HCT116 (cell line): ENCODE measurements at regions not wholly inside any gene's neighbourhood (a gene's known extent, or its start where the extent isn't known, plus 50 kb on each side); places are given as distances from the start of the nearest gene placed in this dataset.

Source experiments
- ATAC-seq: fragments of 200-7000 bp; cut with Tn5 transposase; 2 replicates; pipeline ENCODE4 v1.9.1; 2020; ENCODE audit warnings: mild to moderate bottlenecking, moderate library complexity
- BruUV-seq: library from RNA; stranded (reverse); fragments of 400-500 nt; replicated peaks from 2 replicates; lab custom pipeline; 2021; lab: Mats Ljungman, UMichigan
- CTCF ChIA-PET: fragments of 300-600 bp; sonication (Branson Sonifier 250); formaldehyde crosslinking; loops from one replicate; lab custom pipeline; 2021; ENCODE audit warnings: antibody characterized with exemption; lab: Charles Lee
- POLR2A ChIA-PET: fragments of 300-600, 350-600 bp; sonication (Branson Sonifier 250); formaldehyde crosslinking; loops from one replicate; lab custom pipeline; 2021; ENCODE audit warnings: antibody characterized with exemption; lab: Charles Lee
- RAD21 ChIA-PET, 2 experiments: fragments of 300-600 bp; sonication (Branson Sonifier 250); formaldehyde crosslinking; loops; one replicate each; lab custom pipeline; 2023; ENCODE audit warnings: low total read pairs in 2 of 2; ENCODE audit not compliant: uncharacterized antibody in 2 of 2, unreplicated experiment in 2 of 2, low non-redundant PET in 1 of 2; lab: Charles Lee
- DNase-seq: peaks from one replicate; pipeline ENCODE4 v3.0.0-alpha.2; 2010; ENCODE audit warnings: low read depth, low spot score
- H2AFZ ChIP-seq: fragments of 200-600 bp; shearing (Covaris generic), sonication (generic); 2 replicates; pipeline ENCODE4 v1.6.1; 2017; ENCODE audit warnings: low read depth, mixed run types, mixed read lengths, antibody characterized with exemption, low read length; ENCODE audit not compliant: poor library complexity, severe bottlenecking
- H3K27ac ChIP-seq: 2 replicates; pipeline ENCODE4 v1.5.1; 2012; ENCODE audit warnings: low read depth, low read length
- H3K27me3 ChIP-seq: fragments of 200-600 bp; sonication (generic); 2 replicates; pipeline ENCODE4 v1.6.1; 2016; ENCODE audit warnings: mixed run types, low read length, mixed read lengths; ENCODE audit not compliant: insufficient read depth
- H3K36me3 ChIP-seq, 2 experiments: fragments of 200-500 bp in 1 of 2; fragments of 200-600 bp in 1 of 2; sonication (Bioruptor generic) in 1 of 2; sonication (generic) in 1 of 2; 2 replicates each; pipeline versions ENCODE4 v1.5.1 to v1.6.1; 2014 to 2016; ENCODE audit warnings: low read length in 2 of 2, inconsistent platforms in 1 of 2, mixed read lengths in 1 of 2, mixed run types in 1 of 2; ENCODE audit not compliant: insufficient read depth in 2 of 2, control insufficient read depth in 1 of 2
- H3K4me1 ChIP-seq, 2 experiments: fragments of 200-600 bp in 1 of 2; sonication (generic) in 1 of 2; 2 replicates each; pipeline versions ENCODE4 v1.5.1 to v1.6.1; 2012 to 2017; ENCODE audit warnings: low read length in 2 of 2, inconsistent platforms in 1 of 2, mild to moderate bottlenecking in 1 of 2, mixed read lengths in 1 of 2, mixed run types in 1 of 2, moderate library complexity in 1 of 2; ENCODE audit not compliant: insufficient read depth in 2 of 2, control insufficient read depth in 1 of 2
- H3K4me2 ChIP-seq: fragments of 200-600 bp; sonication (generic); 2 replicates; pipeline ENCODE4 v1.6.1; 2017; ENCODE audit warnings: mixed run types, low read length, mixed read lengths
- H3K4me3 ChIP-seq, 2 experiments: fragments of 200-600 bp in 1 of 2; sonication (generic) in 1 of 2; replicated peaks in 1 of 2; 2 replicates each; pipeline ENCODE4 v1.5.1; 2011 to 2016; ENCODE audit warnings: low read length in 2 of 2, control low read depth in 1 of 2, low read depth in 1 of 2, mild to moderate bottlenecking in 1 of 2, mixed read lengths in 1 of 2, mixed run types in 1 of 2
- H3K79me2 ChIP-seq: fragments of 200-600 bp; sonication (generic); 2 replicates; pipeline ENCODE4 v1.6.1; 2017; ENCODE audit warnings: mild to moderate bottlenecking, mixed run types, low read length, moderate library complexity, mixed read lengths; ENCODE audit not compliant: insufficient read depth
- H3K9ac ChIP-seq: fragments of 200-600 bp; sonication (generic); 2 replicates; pipeline ENCODE4 v1.6.1; 2016; ENCODE audit warnings: low read length, mixed read lengths
- H3K9me2 ChIP-seq: fragments of 200-600 bp; sonication (generic), shearing (Covaris generic); 2 replicates; pipeline ENCODE4 v1.6.1; 2017; ENCODE audit warnings: mixed run types, mild to moderate bottlenecking, moderate library complexity; ENCODE audit not compliant: insufficient read depth
- H3K9me3 ChIP-seq, 2 experiments: fragments of 200-500 bp in 1 of 2; fragments of 200-600 bp in 1 of 2; sonication (Bioruptor generic) in 1 of 2; sonication (generic) in 1 of 2; 2 replicates each; pipeline ENCODE4 v1.6.1; 2014 to 2017; ENCODE audit warnings: low read length in 2 of 2, mixed read lengths in 2 of 2, inconsistent platforms in 1 of 2, low read depth in 1 of 2, mild to moderate bottlenecking in 1 of 2, mixed run types in 1 of 2, moderate library complexity in 1 of 2; ENCODE audit not compliant: control insufficient read depth in 1 of 2, insufficient read depth in 1 of 2
- H4K20me1 ChIP-seq: fragments of 200-600 bp; sonication (generic), shearing (Covaris generic); 2 replicates; pipeline ENCODE4 v1.6.1; 2017; ENCODE audit warnings: mixed run types, mild to moderate bottlenecking, moderate library complexity; ENCODE audit not compliant: insufficient read depth
- EGR1 ChIP-seq: IDR thresholded peaks from 2 replicates; pipeline ENCODE4 v1.6.1; 2012; ENCODE audit warnings: low read depth
- ELF1 ChIP-seq: IDR thresholded peaks from 2 replicates; pipeline ENCODE4 v1.6.1; 2012; ENCODE audit warnings: low read depth, borderline replicate concordance
- EZH2 ChIP-seq: fragments of 200-600 bp; sonication (generic); IDR thresholded peaks from 2 replicates; pipeline ENCODE4 v1.6.1; 2017; ENCODE audit warnings: antibody characterized with exemption, mixed run types
- EZH2phosphoT487 ChIP-seq: fragments of 200-600 bp; IDR thresholded peaks from 2 replicates; pipeline ENCODE4 v1.6.1; 2018; ENCODE audit warnings: antibody characterized with exemption, borderline replicate concordance
- FOSL1 ChIP-seq: IDR thresholded peaks from 2 replicates; pipeline ENCODE4 v1.6.1; 2012; ENCODE audit warnings: low read depth
- JUND ChIP-seq: IDR thresholded peaks from 2 replicates; pipeline ENCODE4 v1.6.1; 2012
- POLR2A ChIP-seq: IDR thresholded peaks from 2 replicates; pipeline ENCODE4 v1.7.0; 2011; ENCODE audit warnings: borderline replicate concordance; ENCODE audit not compliant: insufficient read depth, insufficient read length; ENCODE audit errors: extremely low read depth
- POLR2AphosphoS5 ChIP-seq: IDR thresholded peaks from 2 replicates; pipeline ENCODE4 v1.6.1; 2011; ENCODE audit warnings: mild to moderate bottlenecking, low read depth, low read length, moderate library complexity
- RAD21 ChIP-seq: IDR thresholded peaks from 2 replicates; pipeline ENCODE4 v1.6.1; 2012; ENCODE audit warnings: low read depth, mild to moderate bottlenecking
- SRF ChIP-seq: IDR thresholded peaks from 2 replicates; pipeline ENCODE4 v1.6.1; 2012; ENCODE audit warnings: low read depth
- ZFX ChIP-seq: fragments of 450-650 bp; IDR thresholded peaks from 2 replicates; pipeline ENCODE4 v1.6.1; 2017
- intact Hi-C: fragments of 100-400 bp; cut with micrococcal nuclease; formaldehyde crosslinking; loops from 2 replicates; pipeline ENCODE4 v1.10.0; 2022
- TF ChIP-seq, protein P1 (sequence below): IDR thresholded peaks from 2 replicates; pipeline ENCODE4 v1.6.1; 2012
- TF ChIP-seq, protein P2 (sequence below): IDR thresholded peaks from 2 replicates; pipeline ENCODE4 v1.6.1; 2011; ENCODE audit warnings: mild to moderate bottlenecking, low read length, moderate library complexity; ENCODE audit not compliant: insufficient replicate concordance; ENCODE audit errors: extremely low read depth
- TF ChIP-seq, protein P3 (sequence below), 3 experiments: fragments of 200-600 bp in 1 of 3; sonication (generic) in 1 of 3; IDR thresholded peaks in 2 of 3; conservative IDR thresholded peaks in 1 of 3; 2 replicates each; pipeline ENCODE4 v1.5.1; 2012 to 2017; ENCODE audit warnings: low read depth in 2 of 3, low read length in 2 of 3, antibody characterized with exemption in 1 of 3, borderline replicate concordance in 1 of 3, control low read depth in 1 of 3, mild to moderate bottlenecking in 1 of 3, mixed read lengths in 1 of 3, mixed run types in 1 of 3, moderate library complexity in 1 of 3; ENCODE audit not compliant: insufficient read depth in 1 of 3
- TF ChIP-seq, protein P4 (sequence below): IDR thresholded peaks from 2 replicates; pipeline ENCODE4 v1.6.1; 2012

DNA sequence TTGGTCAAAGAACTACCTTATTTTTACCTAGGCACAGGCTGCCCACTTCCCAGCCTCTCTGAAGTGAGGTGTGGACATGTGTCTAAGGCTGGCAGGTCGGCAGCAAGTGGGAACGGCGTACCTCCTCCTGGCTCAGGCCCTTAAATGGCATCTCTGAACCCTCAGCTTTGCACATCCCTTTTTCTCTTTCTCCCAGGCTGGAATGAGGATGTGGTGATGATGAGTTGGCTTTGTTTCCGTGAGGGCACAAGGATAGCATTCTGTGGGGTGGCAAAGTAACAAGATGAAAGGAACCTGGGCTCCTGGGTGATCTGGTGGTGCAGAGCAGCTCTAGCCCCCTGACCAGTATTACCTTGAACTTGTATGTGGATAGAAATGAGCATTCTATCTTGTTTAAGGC is 196.8 kb downstream of the REEP3 start:
- Histone ChIP-seq H4K20me1 (no peaks in the 10 kb centered on the region), H3K79me2 (no peaks in the 10 kb centered on the region), H3K27ac (no peak overlapping the region), H3K9ac (no peak overlapping the region), H3K4me2 (0 out of 2 replicates have a peak overlapping the region, but pooled peaks have one; percentile 6), H3K9me2 (no peaks in the 10 kb centered on the region), H2AFZ (no peak overlapping the region), H3K36me3 (no peaks in the 10 kb centered on the region), H3K4me1 (peaks cover 31 to 49% of the 10 kb centered on the region in 2 experiments), H3K27me3 (no peaks in the 10 kb centered on the region), H3K4me3 (no peak overlapping the region), H3K9me3 (no peaks in the 10 kb centered on the region)
- RAD21 ChIA-PET, result interaction anchor here (0.6 to 0.9 kb wide), 3 partner anchors 472 to 551 kb away, joined by 3 to 5 read pairs (median 3); no protein-coding TSS in a partner anchor
- CTCF ChIA-PET, result interaction anchor here (0.8 to 6.9 kb wide), 5 partner anchors 84 to 550 kb away, joined by 3 to 159 read pairs (median 3); no protein-coding TSS in a partner anchor
- POLR2A ChIA-PET, result interaction anchor here (0.6 to 2.6 kb wide), 6 partner anchors 11 to 900 kb away, joined by 3 to 8 read pairs (median 4); no protein-coding TSS in a partner anchor
- intact Hi-C loops, result loop anchor here (10.0 kb wide), 2 partner anchors 163 to 253 kb away; partner anchors contain the start of gene JMJD1C
- ATAC-seq (peak; percentile 21; the same call in 1 of the 2 replicates), DNase-seq (no peak)
- no TSS peak for BruUV-seq
- TF ChIP-seq SRF (no peak), JUND (no peak), POLR2AphosphoS5 (no peak), ELF1 (no peak), EGR1 (no peak), ZFX (no peak), RAD21 (no peak), FOSL1 (no peak), POLR2A (no peak)

DNA sequence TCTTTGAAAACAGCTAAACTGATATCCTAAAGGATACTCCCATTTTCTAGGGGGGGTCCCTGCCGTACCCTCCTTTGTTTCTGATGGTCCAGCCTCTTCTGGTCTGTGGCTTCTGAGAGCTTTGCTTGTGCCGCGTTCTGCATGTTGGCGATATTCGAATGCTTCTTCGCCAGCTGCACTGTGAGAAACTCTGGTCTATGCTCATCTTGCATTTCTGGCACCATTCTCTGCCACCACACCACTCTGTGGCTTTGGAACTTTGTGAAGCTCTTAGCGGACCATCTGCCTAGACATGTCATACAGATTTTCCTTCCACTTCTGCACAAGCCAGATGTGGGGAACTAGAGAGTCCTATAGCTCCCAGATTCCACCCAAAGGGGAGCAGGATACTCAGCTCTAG is 197.2 kb downstream of the REEP3 start:
- no peak for DNase-seq
- CTCF ChIA-PET, result interaction anchor here (0.8 to 6.9 kb wide), 3 partner anchors 84 to 551 kb away, joined by 3 to 159 read pairs (median 14); no protein-coding TSS in a partner anchor
- TF ChIP-seq SRF (no peak), ELF1 (no peak), EZH2 (no peak), EZH2phosphoT487 (no peak), POLR2AphosphoS5 (no peak), POLR2A (no peak), FOSL1 (no peak)
- TF ChIP-seq, protein P1, sequence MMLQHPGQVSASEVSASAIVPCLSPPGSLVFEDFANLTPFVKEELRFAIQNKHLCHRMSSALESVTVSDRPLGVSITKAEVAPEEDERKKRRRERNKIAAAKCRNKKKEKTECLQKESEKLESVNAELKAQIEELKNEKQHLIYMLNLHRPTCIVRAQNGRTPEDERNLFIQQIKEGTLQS, result no peak
- TF ChIP-seq, protein P2, sequence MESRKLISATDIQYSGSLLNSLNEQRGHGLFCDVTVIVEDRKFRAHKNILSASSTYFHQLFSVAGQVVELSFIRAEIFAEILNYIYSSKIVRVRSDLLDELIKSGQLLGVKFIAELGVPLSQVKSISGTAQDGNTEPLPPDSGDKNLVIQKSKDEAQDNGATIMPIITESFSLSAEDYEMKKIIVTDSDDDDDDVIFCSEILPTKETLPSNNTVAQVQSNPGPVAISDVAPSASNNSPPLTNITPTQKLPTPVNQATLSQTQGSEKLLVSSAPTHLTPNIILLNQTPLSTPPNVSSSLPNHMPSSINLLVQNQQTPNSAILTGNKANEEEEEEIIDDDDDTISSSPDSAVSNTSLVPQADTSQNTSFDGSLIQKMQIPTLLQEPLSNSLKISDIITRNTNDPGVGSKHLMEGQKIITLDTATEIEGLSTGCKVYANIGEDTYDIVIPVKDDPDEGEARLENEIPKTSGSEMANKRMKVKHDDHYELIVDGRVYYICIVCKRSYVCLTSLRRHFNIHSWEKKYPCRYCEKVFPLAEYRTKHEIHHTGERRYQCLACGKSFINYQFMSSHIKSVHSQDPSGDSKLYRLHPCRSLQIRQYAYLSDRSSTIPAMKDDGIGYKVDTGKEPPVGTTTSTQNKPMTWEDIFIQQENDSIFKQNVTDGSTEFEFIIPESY, result no peak
- TF ChIP-seq, protein P3, sequence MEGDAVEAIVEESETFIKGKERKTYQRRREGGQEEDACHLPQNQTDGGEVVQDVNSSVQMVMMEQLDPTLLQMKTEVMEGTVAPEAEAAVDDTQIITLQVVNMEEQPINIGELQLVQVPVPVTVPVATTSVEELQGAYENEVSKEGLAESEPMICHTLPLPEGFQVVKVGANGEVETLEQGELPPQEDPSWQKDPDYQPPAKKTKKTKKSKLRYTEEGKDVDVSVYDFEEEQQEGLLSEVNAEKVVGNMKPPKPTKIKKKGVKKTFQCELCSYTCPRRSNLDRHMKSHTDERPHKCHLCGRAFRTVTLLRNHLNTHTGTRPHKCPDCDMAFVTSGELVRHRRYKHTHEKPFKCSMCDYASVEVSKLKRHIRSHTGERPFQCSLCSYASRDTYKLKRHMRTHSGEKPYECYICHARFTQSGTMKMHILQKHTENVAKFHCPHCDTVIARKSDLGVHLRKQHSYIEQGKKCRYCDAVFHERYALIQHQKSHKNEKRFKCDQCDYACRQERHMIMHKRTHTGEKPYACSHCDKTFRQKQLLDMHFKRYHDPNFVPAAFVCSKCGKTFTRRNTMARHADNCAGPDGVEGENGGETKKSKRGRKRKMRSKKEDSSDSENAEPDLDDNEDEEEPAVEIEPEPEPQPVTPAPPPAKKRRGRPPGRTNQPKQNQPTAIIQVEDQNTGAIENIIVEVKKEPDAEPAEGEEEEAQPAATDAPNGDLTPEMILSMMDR (IDR thresholded peaks at IDR 0.05 in 2 of 3, conservative IDR thresholded peaks at IDR 0.05 in 1 of 3; ENCODE audit: borderline replicate concordance in 1 of 3, insufficient read depth in 1 of 3, low read depth in 2 of 3, low read length in 2 of 3), result no peak
- TF ChIP-seq, protein P4, sequence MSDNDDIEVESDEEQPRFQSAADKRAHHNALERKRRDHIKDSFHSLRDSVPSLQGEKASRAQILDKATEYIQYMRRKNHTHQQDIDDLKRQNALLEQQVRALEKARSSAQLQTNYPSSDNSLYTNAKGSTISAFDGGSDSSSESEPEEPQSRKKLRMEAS, result no peak

More for the DNA sequence above, 197.2 kb downstream of the REEP3 start:
- Histone ChIP-seq H2AFZ (no peak overlapping the region), H3K27me3 (no peaks in the 10 kb centered on the region), H3K9me2 (no peaks in the 10 kb centered on the region), H3K9ac (no peak overlapping the region), H3K36me3 (no peaks in the 10 kb centered on the region), H3K4me3 (no peak overlapping the region), H3K4me1 (peaks cover 27 to 45% of the 10 kb centered on the region in 2 experiments), H3K4me2 (0 out of 2 replicates have a peak overlapping the region, but pooled peaks have one; percentile 6), H3K79me2 (no peaks in the 10 kb centered on the region), H3K9me3 (no peaks in the 10 kb centered on the region), H3K27ac (no peak overlapping the region), H4K20me1 (no peaks in the 10 kb centered on the region)
- ChIA-PET POLR2A (interaction anchor here (0.6 to 1.5 kb wide), 2 partner anchors 450 to 901 kb away, joined by 3 read pairs; no protein-coding TSS in a partner anchor), RAD21 (interaction anchor here in 1 of 2 experiments (0.9 kb wide), 1 partner anchor 552 kb away, joined by 3 read pairs; no protein-coding TSS in a partner anchor)
- BruUV-seq, result no TSS peak
- intact Hi-C loops, result loop anchor here (10.0 kb wide), 2 partner anchors 164 to 254 kb away; partner anchors contain the start of gene JMJD1C
- ATAC-seq, result no peak
